ENCODE measurements at regions not wholly inside any gene's neighbourhood (a gene's known extent, or its start where the extent isn't known, plus 50 kb on each side); places are given as distances from the start of the nearest gene placed in this dataset.

- H3K27ac ChIP-seq: no peak overlapping the region
- TF ChIP-seq CTCF (IDR thresholded peaks at IDR 0.05; ENCODE audit: low read depth, low read length): no peak
- no peak for DNase-seq
- H3K9me3 ChIP-seq (ENCODE audit: severe bottlenecking): no peaks in the 10 kb centered on the region
- no peak overlapping the region for H3K4me3 ChIP-seq (ENCODE audit: low read depth, low read length)
- H3K36me3 ChIP-seq: no peaks in the 10 kb centered on the region
- H3K27me3 ChIP-seq (ENCODE audit: insufficient read depth, low read depth, severe bottlenecking): no peaks in the 10 kb centered on the region
Observed at GRCh38 chr3:34998902-34999301, 640.4 kb upstream of the ARPP21 start.

GRCh38 chr3:35012214-35012613 lies 627.1 kb upstream of the ARPP21 start:
- Histone ChIP-seq H3K36me3 (no peaks in the 10 kb centered on the region), H3K9me3 (ENCODE audit: severe bottlenecking) (no peaks in the 10 kb centered on the region), H3K27me3 (ENCODE audit: insufficient read depth, low read depth, severe bottlenecking) (no peaks in the 10 kb centered on the region), H3K27ac (no peak overlapping the region), H3K4me3 (ENCODE audit: low read depth, low read length) (no peak overlapping the region)
- DNase-seq: no peak
- TF ChIP-seq CTCF (IDR thresholded peaks at IDR 0.05; ENCODE audit: low read depth, low read length): no peak

- Histone ChIP-seq H3K4me3 (ENCODE audit: low read depth, low read length) (no peak overlapping the region), H3K36me3 (no peaks in the 10 kb centered on the region), H3K27ac (no peak overlapping the region), H3K27me3 (ENCODE audit: insufficient read depth, low read depth, severe bottlenecking) (no peaks in the 10 kb centered on the region), H3K9me3 (ENCODE audit: severe bottlenecking) (peaks cover 5% of the 10 kb centered on the region)
- DNase-seq: no peak
- no peak for TF ChIP-seq CTCF (IDR thresholded peaks at IDR 0.05; ENCODE audit: low read depth, low read length)
Observed at GRCh38 chr3:35028157-35028556, 611.2 kb upstream of the ARPP21 start.

- DNase-seq: no peak
- H3K27me3 ChIP-seq (ENCODE audit: insufficient read depth, low read depth, severe bottlenecking): no peaks in the 10 kb centered on the region
- no peaks in the 10 kb centered on the region for H3K9me3 ChIP-seq (ENCODE audit: severe bottlenecking)
- H3K36me3 ChIP-seq: no peaks in the 10 kb centered on the region
- H3K4me3 ChIP-seq (ENCODE audit: low read depth, low read length): no peak overlapping the region
- no peak overlapping the region for H3K27ac ChIP-seq
- TF ChIP-seq CTCF (IDR thresholded peaks at IDR 0.05; ENCODE audit: low read depth, low read length): no peak
Observed at GRCh38 chr3:35042210-35042991, 596.9 kb upstream of the ARPP21 start.

GRCh38 chr3:35043040-35043439 lies 596.3 kb upstream of the ARPP21 start:
- Histone ChIP-seq H3K27ac (no peak overlapping the region), H3K36me3 (no peaks in the 10 kb centered on the region), H3K4me3 (ENCODE audit: low read depth, low read length) (no peak overlapping the region), H3K9me3 (ENCODE audit: severe bottlenecking) (no peaks in the 10 kb centered on the region), H3K27me3 (ENCODE audit: insufficient read depth, low read depth, severe bottlenecking) (no peaks in the 10 kb centered on the region)
- DNase-seq: no peak
- no peak for TF ChIP-seq CTCF (IDR thresholded peaks at IDR 0.05; ENCODE audit: low read depth, low read length)

- Histone ChIP-seq H3K36me3 (no peaks in the 10 kb centered on the region), H3K27me3 (ENCODE audit: insufficient read depth, low read depth, severe bottlenecking) (no peaks in the 10 kb centered on the region), H3K27ac (no peak overlapping the region), H3K4me3 (ENCODE audit: low read depth, low read length) (no peak overlapping the region), H3K9me3 (ENCODE audit: severe bottlenecking) (no peaks in the 10 kb centered on the region)
- TF ChIP-seq CTCF (IDR thresholded peaks at IDR 0.05; ENCODE audit: low read depth, low read length): no peak
- no peak for DNase-seq
Observed at GRCh38 chr3:35044190-35044589, 595.1 kb upstream of the ARPP21 start.

All from WERI-Rb-1 (cell line).